DOHH2 (cell line): ENCODE measurements at regions not wholly inside any gene's neighbourhood (a gene's known extent, or its start where the extent isn't known, plus 50 kb on each side); places are given as distances from the start of the nearest gene placed in this dataset.

Source experiments
- H3F3A ChIP-seq: fragments of 200-600 bp; sonication (generic), shearing (Covaris generic); 2 replicates; pipeline ENCODE4 v1.6.0; 2016; ENCODE audit warnings: antibody characterized with exemption, mild to moderate bottlenecking; ENCODE audit not compliant: control insufficient read depth, insufficient read depth
- H3K27ac ChIP-seq: fragments of 200-600 bp; sonication (generic); 2 replicates; pipeline ENCODE4 v1.5.1; 2014; ENCODE audit warnings: low read depth, mild to moderate bottlenecking, low read length, moderate library complexity
- H3K27me3 ChIP-seq: fragments of 200-600 bp; sonication (generic); 2 replicates; pipeline ENCODE4 v1.6.1; 2014; ENCODE audit warnings: mild to moderate bottlenecking, low read length, mixed read lengths; ENCODE audit not compliant: control insufficient read depth
- H3K36me3 ChIP-seq: fragments of 200-600 bp; sonication (generic); 2 replicates; pipeline ENCODE4 v1.6.1; 2014; ENCODE audit warnings: mild to moderate bottlenecking, low read length, moderate library complexity, mixed read lengths; ENCODE audit not compliant: control insufficient read depth
- H3K4me1 ChIP-seq: fragments of 200-600 bp; sonication (generic); 2 replicates; pipeline ENCODE4 v1.6.1; 2014; ENCODE audit warnings: mild to moderate bottlenecking, low read length, mixed read lengths; ENCODE audit not compliant: control insufficient read depth
- H3K4me2 ChIP-seq: fragments of 200-600 bp; sonication (generic); 2 replicates; pipeline ENCODE4 v1.6.0; 2014; ENCODE audit warnings: mild to moderate bottlenecking, low read length, moderate library complexity
- H3K4me3 ChIP-seq: fragments of 200-600 bp; sonication (generic); 2 replicates; pipeline ENCODE4 v1.5.1; 2014; ENCODE audit warnings: mild to moderate bottlenecking, low read length, mixed read lengths
- H3K79me2 ChIP-seq: fragments of 200-600 bp; sonication (generic); 2 replicates; pipeline ENCODE4 v1.6.1; 2014; ENCODE audit warnings: mild to moderate bottlenecking, low read length, mixed read lengths; ENCODE audit not compliant: control insufficient read depth
- H3K9me2 ChIP-seq: fragments of 200-600 bp; sonication (generic); replicated peaks from 2 replicates; pipeline ENCODE4 v1.6.1; 2014; ENCODE audit warnings: mild to moderate bottlenecking, low read length, mixed read lengths; ENCODE audit not compliant: control insufficient read depth
- H3K9me3 ChIP-seq: fragments of 200-600 bp; sonication (generic); 2 replicates; pipeline ENCODE4 v1.6.1; 2014; ENCODE audit warnings: antibody characterized with exemption, low read length, mixed read lengths; ENCODE audit not compliant: control insufficient read depth, insufficient read depth
- H4K20me1 ChIP-seq: fragments of 200-600 bp; sonication (generic); 2 replicates; pipeline ENCODE4 v1.6.0; 2014; ENCODE audit warnings: low read depth, mild to moderate bottlenecking, antibody characterized with exemption, low read length, moderate library complexity; ENCODE audit not compliant: control insufficient read depth, insufficient read depth
- EZH2phosphoT487 ChIP-seq: fragments of 200-600 bp; sonication (generic); IDR thresholded peaks from 2 replicates; pipeline ENCODE4 v1.6.1; 2017; ENCODE audit warnings: borderline replicate concordance, mild to moderate bottlenecking, antibody characterized with exemption, low read length, moderate library complexity, mixed read lengths
- TF ChIP-seq, protein P1 (sequence below): fragments of 200-600 bp; sonication (generic); IDR thresholded peaks from one replicate; pipeline ENCODE4 v1.5.1; 2014; ENCODE audit warnings: antibody characterized with exemption, mild to moderate bottlenecking, low read depth, low read length; ENCODE audit not compliant: poor library complexity, severe bottlenecking

DNA sequence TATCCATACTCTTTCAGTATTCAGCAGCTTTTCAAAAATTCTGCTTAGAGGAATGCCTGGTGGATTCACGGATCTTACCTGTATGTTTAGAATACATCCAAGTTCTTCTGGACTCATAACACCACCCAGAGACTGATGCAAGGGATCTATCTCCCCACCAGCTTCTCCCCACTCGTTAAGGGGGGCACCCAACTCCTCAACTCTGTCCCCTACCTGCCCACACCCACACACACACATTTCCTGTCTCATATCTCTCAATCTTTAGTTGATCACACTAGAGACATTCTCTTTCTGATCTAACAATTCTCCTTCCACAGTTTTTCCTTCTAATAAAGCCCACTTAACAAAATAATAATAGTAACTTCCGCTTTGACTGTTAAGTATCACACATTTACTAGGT, 110.1 kb downstream of the DLEU7 start:
- H3K36me3 ChIP-seq = no peaks in the 10 kb centered on the region
- no peaks in the 10 kb centered on the region for H3K27me3 ChIP-seq
- H3K27ac ChIP-seq = no peak overlapping the region
- H3K9me2 ChIP-seq = no peaks in the 10 kb centered on the region
- H3K4me1 ChIP-seq = no peaks in the 10 kb centered on the region
- no peaks in the 10 kb centered on the region for H3F3A ChIP-seq
- H3K79me2 ChIP-seq = no peaks in the 10 kb centered on the region
- H3K9me3 ChIP-seq = peaks cover 15% of the 10 kb centered on the region; the same call in 1 of the 2 replicates
- H3K4me2 ChIP-seq = no peak overlapping the region
- no peak overlapping the region for H3K4me3 ChIP-seq
- no peaks in the 10 kb centered on the region for H4K20me1 ChIP-seq
- TF ChIP-seq, protein P1, sequence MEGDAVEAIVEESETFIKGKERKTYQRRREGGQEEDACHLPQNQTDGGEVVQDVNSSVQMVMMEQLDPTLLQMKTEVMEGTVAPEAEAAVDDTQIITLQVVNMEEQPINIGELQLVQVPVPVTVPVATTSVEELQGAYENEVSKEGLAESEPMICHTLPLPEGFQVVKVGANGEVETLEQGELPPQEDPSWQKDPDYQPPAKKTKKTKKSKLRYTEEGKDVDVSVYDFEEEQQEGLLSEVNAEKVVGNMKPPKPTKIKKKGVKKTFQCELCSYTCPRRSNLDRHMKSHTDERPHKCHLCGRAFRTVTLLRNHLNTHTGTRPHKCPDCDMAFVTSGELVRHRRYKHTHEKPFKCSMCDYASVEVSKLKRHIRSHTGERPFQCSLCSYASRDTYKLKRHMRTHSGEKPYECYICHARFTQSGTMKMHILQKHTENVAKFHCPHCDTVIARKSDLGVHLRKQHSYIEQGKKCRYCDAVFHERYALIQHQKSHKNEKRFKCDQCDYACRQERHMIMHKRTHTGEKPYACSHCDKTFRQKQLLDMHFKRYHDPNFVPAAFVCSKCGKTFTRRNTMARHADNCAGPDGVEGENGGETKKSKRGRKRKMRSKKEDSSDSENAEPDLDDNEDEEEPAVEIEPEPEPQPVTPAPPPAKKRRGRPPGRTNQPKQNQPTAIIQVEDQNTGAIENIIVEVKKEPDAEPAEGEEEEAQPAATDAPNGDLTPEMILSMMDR = no peak

DNA sequence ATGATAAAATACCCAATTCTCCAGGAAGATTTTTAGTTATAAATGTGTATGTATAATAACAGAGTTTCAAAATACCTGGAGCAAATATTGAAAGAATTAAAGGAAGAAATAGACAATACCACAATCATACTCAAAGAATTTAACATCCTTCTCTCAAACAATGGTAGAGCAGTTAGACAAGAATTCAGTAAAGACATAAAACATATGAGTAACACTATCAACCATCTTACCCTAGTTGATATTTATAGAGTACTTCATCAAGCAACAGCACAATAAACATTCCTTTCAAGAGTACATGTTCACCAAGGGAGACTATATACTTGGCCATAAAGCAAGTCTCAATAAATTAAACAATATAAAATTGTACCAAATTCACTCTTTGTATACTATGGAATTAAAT, 108.4 kb downstream of the DLEU7 start:
- Histone ChIP-seq H3K4me3 (no peak overlapping the region), H3K9me3 (peaks cover 10% of the 10 kb centered on the region; the same call in 1 of the 2 replicates), H3K4me1 (no peaks in the 10 kb centered on the region), H4K20me1 (no peaks in the 10 kb centered on the region), H3K27ac (no peak overlapping the region), H3K4me2 (no peak overlapping the region), H3F3A (no peaks in the 10 kb centered on the region), H3K36me3 (no peaks in the 10 kb centered on the region), H3K79me2 (no peaks in the 10 kb centered on the region), H3K27me3 (no peaks in the 10 kb centered on the region), H3K9me2 (no peaks in the 10 kb centered on the region)
- TF ChIP-seq, protein P1 = no peak
- TF ChIP-seq EZH2phosphoT487 = no peak

DNA sequence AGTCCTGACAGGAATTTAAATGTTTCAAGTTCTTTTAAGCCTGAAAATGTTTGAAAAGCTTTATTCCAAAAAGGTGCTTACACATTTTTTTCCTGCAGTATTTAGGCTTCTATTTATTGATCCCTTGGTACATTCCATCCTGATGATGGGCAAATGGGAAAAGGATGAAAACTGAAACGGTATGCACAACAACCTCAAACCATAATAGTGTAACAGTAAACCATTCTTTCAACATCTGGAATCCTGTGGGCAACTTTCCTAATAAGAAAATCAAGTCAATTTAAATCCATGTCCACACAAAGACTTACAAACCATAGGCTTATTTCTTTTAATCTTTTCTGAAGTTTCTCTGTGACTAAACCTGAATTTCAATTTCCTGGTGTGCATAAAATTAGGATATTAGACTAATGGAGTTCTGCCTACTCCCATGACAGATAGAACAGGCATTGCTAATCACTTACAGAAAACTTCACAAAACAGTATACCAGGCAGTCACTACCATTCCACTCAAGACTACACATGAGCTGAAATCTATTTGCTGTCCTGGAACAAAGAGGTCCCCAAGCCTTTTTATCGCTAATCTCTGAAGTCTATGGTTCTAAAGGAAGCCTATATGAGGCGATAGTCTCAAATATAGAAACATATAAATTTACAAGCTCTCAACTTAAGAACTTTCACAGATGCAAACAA, 103.3 kb downstream of the DLEU7 start:
- Histone ChIP-seq H3K4me3 (no peak overlapping the region), H3K36me3 (no peaks in the 10 kb centered on the region), H3K9me3 (no peaks in the 10 kb centered on the region), H3K79me2 (no peaks in the 10 kb centered on the region), H3F3A (no peaks in the 10 kb centered on the region), H3K27ac (no peak overlapping the region), H3K9me2 (no peaks in the 10 kb centered on the region), H4K20me1 (no peaks in the 10 kb centered on the region), H3K4me1 (no peaks in the 10 kb centered on the region), H3K27me3 (no peaks in the 10 kb centered on the region), H3K4me2 (no peak overlapping the region)
- TF ChIP-seq, protein P1 = no peak
- TF ChIP-seq EZH2phosphoT487 = no peak
